GM21390 (cell line): ENCODE measurements at regions not wholly inside any gene's neighbourhood (a gene's known extent, or its start where the extent isn't known, plus 50 kb on each side); places are given as distances from the start of the nearest gene placed in this dataset.
"Not testable (repeated sequence)": the region's sequence is repeated elsewhere in the genome, so short reads cannot be mapped to it uniquely, and the experiment has no call there.

Experiments
- ATAC-seq: cut with Tn5 transposase; IDR thresholded peaks from one replicate; pipeline ENCODE4 v1.9.1; 2021; ENCODE audit not compliant: unreplicated experiment

DNA sequence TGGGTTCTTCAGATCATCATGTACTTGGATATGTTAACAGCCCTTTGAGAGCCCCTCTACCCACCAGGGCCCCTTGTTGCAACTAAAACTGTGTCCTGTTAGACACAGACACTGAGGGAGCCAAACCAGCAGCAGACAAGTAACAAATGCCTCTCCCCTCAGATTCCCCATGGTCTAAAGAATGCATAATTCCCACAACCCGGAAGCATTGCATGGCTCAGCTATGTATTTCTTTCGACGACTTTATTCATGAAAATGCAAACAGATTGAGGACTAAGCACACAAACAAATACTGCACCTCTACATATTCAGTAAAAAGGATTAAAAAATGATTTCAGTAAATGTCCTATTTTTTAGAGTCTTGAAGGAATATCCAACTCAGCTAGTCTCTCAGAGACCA lies 70.1 kb upstream of the HECW1 start:
- no peak for ATAC-seq

DNA sequence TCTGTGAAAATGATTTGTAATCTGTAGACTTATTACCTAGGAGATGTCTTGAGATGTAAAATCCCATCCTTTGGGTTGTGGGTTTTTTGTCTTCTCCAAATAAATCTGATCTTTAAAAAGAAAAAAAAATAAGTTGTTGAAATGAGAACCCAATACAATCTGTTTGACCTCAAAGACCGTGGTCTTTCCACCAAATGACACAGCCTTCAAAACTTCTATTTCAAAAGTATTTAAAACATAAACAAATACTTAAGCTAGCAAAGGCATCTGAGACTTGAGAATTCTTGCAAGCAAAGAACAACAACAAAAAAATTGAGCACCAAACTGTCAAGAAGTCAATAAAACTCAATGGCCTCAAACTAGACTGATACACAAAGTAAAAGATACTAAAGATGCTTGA lies 67.9 kb upstream of the HECW1 start:
- no peak for ATAC-seq

DNA sequence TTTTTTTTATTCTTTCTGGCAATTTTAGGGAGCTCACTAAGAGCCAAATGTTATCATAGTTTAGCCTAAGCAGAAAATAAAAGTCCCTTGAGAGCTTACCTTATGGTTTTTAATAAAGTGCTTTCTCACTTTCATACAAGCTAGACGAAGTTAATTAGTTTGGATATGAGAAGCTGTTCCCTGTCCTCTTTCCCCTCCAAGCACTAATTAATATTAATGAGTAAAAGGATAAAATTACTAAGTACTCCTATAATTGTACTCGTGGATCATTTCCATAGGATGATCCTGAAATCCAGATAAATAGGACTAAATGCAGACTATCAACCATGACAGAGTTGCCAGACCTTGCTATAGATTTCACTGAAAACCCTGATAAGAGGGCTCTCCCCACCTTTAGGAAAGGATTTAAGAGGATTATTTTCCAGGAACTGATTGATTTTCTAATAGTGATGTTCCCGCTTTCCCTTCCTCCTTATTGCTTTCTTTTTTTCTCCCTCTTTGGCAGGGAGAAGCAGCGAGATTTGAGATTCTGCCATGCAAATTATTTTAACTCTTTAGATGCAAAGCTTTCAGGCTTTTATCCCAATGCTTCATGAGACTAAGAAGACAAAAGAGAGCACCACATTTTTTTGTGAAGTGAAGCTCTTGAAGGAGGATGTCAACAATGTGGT lies 58.3 kb upstream of the HECW1 start:
- ATAC-seq: no peak

DNA sequence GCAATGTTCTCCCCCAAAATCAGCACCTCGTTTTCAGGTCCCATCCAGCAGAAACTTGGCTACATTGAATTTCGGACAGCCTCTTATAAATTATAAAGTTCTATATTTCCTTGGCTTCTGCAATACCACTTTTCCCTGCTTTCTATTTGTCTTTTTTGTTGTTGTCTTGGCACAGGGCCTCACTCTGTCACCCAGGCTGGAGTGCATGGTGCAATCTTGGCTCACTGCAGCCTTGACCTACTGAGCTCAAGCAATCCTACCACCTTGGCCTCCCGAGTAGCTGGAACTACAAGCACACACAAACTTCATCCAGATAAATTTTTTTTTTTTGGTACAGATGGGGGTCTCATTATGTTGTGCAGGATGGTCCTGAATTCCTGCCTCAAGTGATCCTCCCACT lies 55.3 kb upstream of the HECW1 start:
- ATAC-seq: no peak

DNA sequence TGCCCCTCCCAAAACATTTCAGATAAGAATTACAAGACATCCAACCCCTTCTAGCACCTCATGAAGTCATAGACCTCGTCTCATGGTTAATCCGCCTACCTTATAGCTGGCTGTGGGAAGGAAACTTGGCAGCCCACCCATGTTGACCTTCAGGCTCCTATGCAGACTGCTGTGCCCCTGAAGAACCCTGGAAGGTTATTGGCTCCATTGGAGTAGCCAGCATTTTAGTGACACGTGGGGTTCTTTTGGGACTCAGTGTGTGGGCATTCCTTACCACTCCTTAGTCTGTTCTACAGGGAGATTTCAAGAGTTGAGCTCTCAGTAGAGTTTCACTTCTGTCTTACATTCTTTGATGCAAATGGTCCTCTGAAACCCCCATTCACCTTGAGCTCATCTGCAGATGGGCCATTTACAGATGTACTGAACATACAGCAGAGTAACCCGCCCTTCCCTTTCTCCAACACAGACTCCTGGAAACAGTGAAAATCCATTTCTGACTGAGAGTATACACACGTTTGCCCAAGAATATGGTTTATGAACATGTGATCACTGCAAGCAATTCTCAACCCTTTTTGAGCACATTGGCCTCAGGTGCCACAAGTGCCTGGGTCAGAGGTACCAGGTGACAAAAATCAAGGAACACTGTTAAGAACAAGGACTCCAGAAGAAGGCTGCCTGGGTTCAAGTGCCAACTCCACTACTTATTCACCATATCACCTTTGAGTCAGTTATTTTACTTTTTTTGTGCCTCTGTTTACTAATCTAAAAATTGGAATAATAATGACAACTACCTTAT lies 54.0 kb upstream of the HECW1 start:
- ATAC-seq: peak; percentile 39

DNA sequence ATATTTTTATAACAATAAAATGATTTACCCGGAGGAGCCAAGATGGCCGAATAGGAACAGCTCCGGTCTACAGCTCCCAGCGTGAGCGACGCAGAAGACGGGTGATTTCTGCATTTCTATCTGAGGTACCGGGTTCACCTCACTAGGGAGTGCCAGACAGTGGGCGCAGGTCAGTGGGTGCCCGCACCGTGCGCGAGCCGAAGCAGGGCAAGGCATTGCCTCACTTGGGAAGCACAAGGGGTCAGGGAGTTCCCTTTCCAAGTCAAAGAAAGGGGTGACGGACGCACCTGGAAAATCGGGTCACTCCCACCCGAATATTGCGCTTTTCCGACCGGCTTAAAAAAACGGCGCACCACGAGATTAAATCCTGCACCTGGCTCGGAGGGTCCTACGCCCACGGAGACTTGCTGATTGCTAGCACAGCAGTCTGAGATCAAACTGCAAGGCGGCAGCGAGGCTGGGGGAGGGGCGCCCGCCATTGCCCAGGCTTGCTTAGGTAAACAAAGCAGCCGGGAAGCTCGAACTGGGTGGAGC lies 53.3 kb upstream of the HECW1 start:
- not testable (repeated sequence) for ATAC-seq
